ENCODE measurements at regions not wholly inside any gene's neighbourhood (a gene's known extent, or its start where the extent isn't known, plus 50 kb on each side); places are given as distances from the start of the nearest gene placed in this dataset.

DNA sequence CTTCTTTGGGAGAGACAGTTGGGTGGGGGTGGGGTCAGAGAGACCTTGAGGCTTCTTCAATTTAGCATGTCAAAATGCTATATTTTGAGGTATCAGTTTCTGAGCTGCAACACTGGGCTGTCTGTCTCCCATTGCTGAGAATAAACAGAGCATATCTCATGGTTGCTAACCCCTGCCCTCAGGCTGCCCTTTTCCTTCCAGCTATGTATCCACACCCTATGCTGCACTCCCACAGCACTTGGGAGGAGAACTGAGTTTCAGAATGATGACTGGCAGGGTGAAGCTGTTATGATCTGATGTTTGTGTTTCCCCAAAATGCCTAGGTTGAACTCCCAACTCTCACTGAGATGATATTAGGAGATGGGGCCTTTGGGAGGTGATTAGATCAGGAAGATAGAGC, 794.0 kb downstream of the RNF144A start:
- TF ChIP-seq POLR2A (IDR thresholded peaks at IDR 0.05; ENCODE audit: extremely low read depth, insufficient read length) (no peak), MAX (IDR thresholded peaks at IDR 0.05; ENCODE audit: low read depth, low read length) (no peak)
- TF ChIP-seq, protein P1, sequence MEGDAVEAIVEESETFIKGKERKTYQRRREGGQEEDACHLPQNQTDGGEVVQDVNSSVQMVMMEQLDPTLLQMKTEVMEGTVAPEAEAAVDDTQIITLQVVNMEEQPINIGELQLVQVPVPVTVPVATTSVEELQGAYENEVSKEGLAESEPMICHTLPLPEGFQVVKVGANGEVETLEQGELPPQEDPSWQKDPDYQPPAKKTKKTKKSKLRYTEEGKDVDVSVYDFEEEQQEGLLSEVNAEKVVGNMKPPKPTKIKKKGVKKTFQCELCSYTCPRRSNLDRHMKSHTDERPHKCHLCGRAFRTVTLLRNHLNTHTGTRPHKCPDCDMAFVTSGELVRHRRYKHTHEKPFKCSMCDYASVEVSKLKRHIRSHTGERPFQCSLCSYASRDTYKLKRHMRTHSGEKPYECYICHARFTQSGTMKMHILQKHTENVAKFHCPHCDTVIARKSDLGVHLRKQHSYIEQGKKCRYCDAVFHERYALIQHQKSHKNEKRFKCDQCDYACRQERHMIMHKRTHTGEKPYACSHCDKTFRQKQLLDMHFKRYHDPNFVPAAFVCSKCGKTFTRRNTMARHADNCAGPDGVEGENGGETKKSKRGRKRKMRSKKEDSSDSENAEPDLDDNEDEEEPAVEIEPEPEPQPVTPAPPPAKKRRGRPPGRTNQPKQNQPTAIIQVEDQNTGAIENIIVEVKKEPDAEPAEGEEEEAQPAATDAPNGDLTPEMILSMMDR (IDR thresholded peaks at IDR 0.05; ENCODE audit: low read depth, low read length): no peak

Data from NB4 (cell line).